Trophoblast cell (in vitro differentiated cells and primary cell): ENCODE measurements at regions not wholly inside any gene's neighbourhood (a gene's known extent, or its start where the extent isn't known, plus 50 kb on each side); places are given as distances from the start of the nearest gene placed in this dataset.

Experiments used
- DNase-seq, 2 donors: peaks; one replicate each; pipeline ENCODE4 v3.0.0-alpha.2; 2016
- H2AFZ ChIP-seq: 2 replicates; pipeline ENCODE4 v1.6.1; 2013; ENCODE audit warnings: low read length, moderate library complexity, mild to moderate bottlenecking; ENCODE audit not compliant: insufficient read depth, poor library complexity
- H2AK5ac ChIP-seq: 2 replicates; pipeline ENCODE4 v1.6.1; 2013; ENCODE audit warnings: mild to moderate bottlenecking, low read length
- H2BK120ac ChIP-seq: 2 replicates; pipeline ENCODE4 v1.6.1; 2013; ENCODE audit warnings: low read length, mild to moderate bottlenecking, moderate library complexity; ENCODE audit not compliant: insufficient read depth, poor library complexity
- H2BK12ac ChIP-seq: 2 replicates; pipeline ENCODE4 v1.6.1; 2013; ENCODE audit warnings: mild to moderate bottlenecking, low read length, moderate library complexity
- H2BK5ac ChIP-seq: 2 replicates; pipeline ENCODE4 v1.6.1; 2013; ENCODE audit warnings: low read length, low read depth, moderate library complexity, mild to moderate bottlenecking; ENCODE audit not compliant: poor library complexity
- H3K14ac ChIP-seq: 2 replicates; pipeline ENCODE4 v1.6.1; 2013; ENCODE audit warnings: mild to moderate bottlenecking, low read length
- H3K18ac ChIP-seq: 2 replicates; pipeline ENCODE4 v1.6.1; 2013; ENCODE audit warnings: mild to moderate bottlenecking, low read length
- H3K23ac ChIP-seq: 2 replicates; pipeline ENCODE4 v1.6.1; 2013; ENCODE audit warnings: low read length
- H3K27ac ChIP-seq: 2 replicates; pipeline ENCODE4 v1.5.1; 2013; ENCODE audit warnings: low read depth, mild to moderate bottlenecking, inconsistent platforms, low read length, moderate library complexity
- H3K27me3 ChIP-seq: 2 replicates; pipeline ENCODE4 v1.6.1; 2013; ENCODE audit warnings: inconsistent platforms, mild to moderate bottlenecking, low read length, moderate library complexity; ENCODE audit not compliant: insufficient read depth
- H3K36me3 ChIP-seq, 2 experiments: 1 replicate in 1 of 2; 2 replicates in 1 of 2; pipeline ENCODE4 v1.6.1; 2013; ENCODE audit warnings: low read length in 2 of 2, mild to moderate bottlenecking in 2 of 2, moderate library complexity in 1 of 2; ENCODE audit not compliant: insufficient read depth in 2 of 2, control insufficient read depth in 1 of 2
- H3K4ac ChIP-seq: 2 replicates; pipeline ENCODE4 v1.6.1; 2013; ENCODE audit warnings: low read depth, mild to moderate bottlenecking, low read length, moderate library complexity
- H3K4me1 ChIP-seq, 2 experiments: 1 replicate in 1 of 2; 2 replicates in 1 of 2; pipeline ENCODE4 v1.6.1; 2013; ENCODE audit warnings: low read length in 2 of 2, mild to moderate bottlenecking in 2 of 2, moderate library complexity in 1 of 2; ENCODE audit not compliant: insufficient read depth in 2 of 2, control insufficient read depth in 1 of 2
- H3K4me2 ChIP-seq: 2 replicates; pipeline ENCODE4 v1.6.1; 2013; ENCODE audit warnings: inconsistent platforms, mild to moderate bottlenecking, low read length, moderate library complexity
- H3K4me3 ChIP-seq: 2 replicates; pipeline ENCODE4 v1.5.1; 2013; ENCODE audit warnings: mild to moderate bottlenecking, low read depth, low read length, inconsistent platforms
- H3K79me1 ChIP-seq: one replicate; pipeline ENCODE4 v1.6.1; 2013; ENCODE audit warnings: low read length
- H3K79me2 ChIP-seq: 2 replicates; pipeline ENCODE4 v1.6.1; 2013; ENCODE audit warnings: low read length, mild to moderate bottlenecking; ENCODE audit not compliant: control insufficient read depth, insufficient read depth, poor library complexity
- H3K9ac ChIP-seq: 2 replicates; pipeline ENCODE4 v1.6.1; 2013; ENCODE audit warnings: mild to moderate bottlenecking, low read length
- H3K9me3 ChIP-seq: 2 replicates; pipeline ENCODE4 v1.6.1; 2013; ENCODE audit warnings: low read depth, mild to moderate bottlenecking, control low read depth, inconsistent platforms, low read length; ENCODE audit not compliant: insufficient read depth
- H4K12ac ChIP-seq: 2 replicates; pipeline ENCODE4 v1.6.1; 2013; ENCODE audit warnings: low read depth, mild to moderate bottlenecking, low read length, moderate library complexity
- H4K8ac ChIP-seq: 2 replicates; pipeline ENCODE4 v1.6.1; 2013; ENCODE audit warnings: low read depth, mild to moderate bottlenecking, low read length, moderate library complexity
- H4K91ac ChIP-seq: one replicate; pipeline ENCODE4 v1.6.1; 2013; ENCODE audit warnings: low read depth, mild to moderate bottlenecking, low read length, moderate library complexity
- WGBS: extraction: QIAGEN DNeasy Blood & Tissue Kit; methylation state at CpG from one replicate; pipeline ENCODE4 v1.1.7; 2013; ENCODE audit warnings: missing lambda C conversion rate; ENCODE audit not compliant: insufficient read length, insufficient coverage; ENCODE audit errors: extremely low coverage; 5-methylcytosine and 5-hydroxymethylcytosine counted together

GRCh38 chr2:223165423-223166214 lies 113.6 kb downstream of the KCNE4 start:
- no peak overlapping the region for H2BK120ac ChIP-seq

GRCh38 chr2:223166215-223166493 lies 114.2 kb downstream of the KCNE4 start:
- H3K18ac ChIP-seq, result no peak overlapping the region
- H3K36me3 ChIP-seq, result no peaks in the 10 kb centered on the region
- no peak overlapping the region for H3K4ac ChIP-seq
- H3K79me1 ChIP-seq, result no peaks in the 10 kb centered on the region
- no peak overlapping the region for H4K12ac ChIP-seq
- no peak overlapping the region for H2AFZ ChIP-seq
- H3K4me2 ChIP-seq, result no peak overlapping the region
- H2BK12ac ChIP-seq, result no peak overlapping the region
- no peaks in the 10 kb centered on the region for H3K4me1 ChIP-seq
- H3K4me3 ChIP-seq, result no peak overlapping the region
- no peaks in the 10 kb centered on the region for H3K79me2 ChIP-seq
- H2AK5ac ChIP-seq, result no peak overlapping the region
- H4K8ac ChIP-seq, result no peak overlapping the region
- no peak overlapping the region for H2BK120ac ChIP-seq
- no peaks in the 10 kb centered on the region for H3K27me3 ChIP-seq
- H3K23ac ChIP-seq, result no peak overlapping the region
- H3K9ac ChIP-seq, result no peak overlapping the region
- H4K91ac ChIP-seq, result no peak overlapping the region
- H3K9me3 ChIP-seq, result no peaks in the 10 kb centered on the region
- no peak for DNase-seq
- no peak overlapping the region for H3K14ac ChIP-seq
- no peak overlapping the region for H3K27ac ChIP-seq
- no peak overlapping the region for H2BK5ac ChIP-seq

More at GRCh38 chr2:223165423-223166214, 113.6 kb downstream of the KCNE4 start:
- H3K4me3 ChIP-seq, result no peak overlapping the region
- DNase-seq, result no peak
- no peak overlapping the region for H3K27ac ChIP-seq
- no peak overlapping the region for H3K14ac ChIP-seq
- H3K36me3 ChIP-seq, result no peaks in the 10 kb centered on the region
- H2BK5ac ChIP-seq, result no peak overlapping the region
- no peaks in the 10 kb centered on the region for H3K79me1 ChIP-seq
- no peak overlapping the region for H3K4me2 ChIP-seq
- no peak overlapping the region for H3K23ac ChIP-seq
- no peak overlapping the region for H4K12ac ChIP-seq
- no peak overlapping the region for H2AK5ac ChIP-seq
- H3K79me2 ChIP-seq, result no peaks in the 10 kb centered on the region
- H3K4me1 ChIP-seq, result no peaks in the 10 kb centered on the region
- H3K4ac ChIP-seq, result no peak overlapping the region
- H3K27me3 ChIP-seq, result no peaks in the 10 kb centered on the region
- H2AFZ ChIP-seq, result no peak overlapping the region
- no CpG with 5 or more reads among the region's 2 CpGs for whole genome bisulfite sequencing
- H3K9ac ChIP-seq, result no peak overlapping the region
- H3K9me3 ChIP-seq, result no peaks in the 10 kb centered on the region
- H4K8ac ChIP-seq, result no peak overlapping the region
- H3K18ac ChIP-seq, result no peak overlapping the region
- H4K91ac ChIP-seq, result no peak overlapping the region
- no peak overlapping the region for H2BK12ac ChIP-seq

- Histone ChIP-seq H3K23ac (no peak overlapping the region), H3K27ac (no peak overlapping the region), H3K14ac (no peak overlapping the region), H3K9ac (no peak overlapping the region), H2BK120ac (no peak overlapping the region), H3K79me2 (no peaks in the 10 kb centered on the region), H2BK12ac (no peak overlapping the region), H3K27me3 (no peaks in the 10 kb centered on the region), H4K12ac (no peak overlapping the region), H3K18ac (no peak overlapping the region), H4K8ac (no peak overlapping the region), H3K4ac (no peak overlapping the region), H3K36me3 (no peaks in the 10 kb centered on the region), H4K91ac (no peak overlapping the region), H3K9me3 (no peaks in the 10 kb centered on the region), H3K4me1 (no peaks in the 10 kb centered on the region), H3K79me1 (no peaks in the 10 kb centered on the region), H3K4me3 (no peak overlapping the region), H3K4me2 (no peak overlapping the region), H2AFZ (no peak overlapping the region), H2AK5ac (no peak overlapping the region), H2BK5ac (no peak overlapping the region)
- 100% methylated on average over 2 of the region's 6 CpGs for WGBS
- DNase-seq, result no peak
These were observed 115.1 kb downstream of the KCNE4 start for GRCh38 chr2:223166983-223167650.

GRCh38 chr2:223169830-223170605 lies 118.0 kb downstream of the KCNE4 start:
- WGBS, result no CpG with 5 or more reads among the region's 6 CpGs
- no peaks in the 10 kb centered on the region for H3K79me1 ChIP-seq
- H2AFZ ChIP-seq, result no peak overlapping the region
- no peaks in the 10 kb centered on the region for H3K36me3 ChIP-seq
- no peak overlapping the region for H3K4me2 ChIP-seq
- H2BK5ac ChIP-seq, result no peak overlapping the region
- no peaks in the 10 kb centered on the region for H3K27me3 ChIP-seq
- no peaks in the 10 kb centered on the region for H3K79me2 ChIP-seq
- H3K18ac ChIP-seq, result no peak overlapping the region
- no peak overlapping the region for H4K12ac ChIP-seq
- H2BK12ac ChIP-seq, result no peak overlapping the region
- no peak overlapping the region for H3K4ac ChIP-seq
- no peaks in the 10 kb centered on the region for H3K9me3 ChIP-seq
- H2BK120ac ChIP-seq, result no peak overlapping the region
- H3K4me1 ChIP-seq, result no peaks in the 10 kb centered on the region
- DNase-seq, result no peak
- no peak overlapping the region for H3K23ac ChIP-seq
- no peak overlapping the region for H2AK5ac ChIP-seq
- no peak overlapping the region for H4K91ac ChIP-seq
- H3K9ac ChIP-seq, result no peak overlapping the region
- no peak overlapping the region for H3K27ac ChIP-seq
- no peak overlapping the region for H3K4me3 ChIP-seq
- H4K8ac ChIP-seq, result no peak overlapping the region
- H3K14ac ChIP-seq, result no peak overlapping the region
